ENCODE measurements at regions not wholly inside any gene's neighbourhood (a gene's known extent, or its start where the extent isn't known, plus 50 kb on each side); places are given as distances from the start of the nearest gene placed in this dataset.
"Not testable (repeated sequence)": the region's sequence is repeated elsewhere in the genome, so short reads cannot be mapped to it uniquely, and the experiment has no call there.

DNA sequence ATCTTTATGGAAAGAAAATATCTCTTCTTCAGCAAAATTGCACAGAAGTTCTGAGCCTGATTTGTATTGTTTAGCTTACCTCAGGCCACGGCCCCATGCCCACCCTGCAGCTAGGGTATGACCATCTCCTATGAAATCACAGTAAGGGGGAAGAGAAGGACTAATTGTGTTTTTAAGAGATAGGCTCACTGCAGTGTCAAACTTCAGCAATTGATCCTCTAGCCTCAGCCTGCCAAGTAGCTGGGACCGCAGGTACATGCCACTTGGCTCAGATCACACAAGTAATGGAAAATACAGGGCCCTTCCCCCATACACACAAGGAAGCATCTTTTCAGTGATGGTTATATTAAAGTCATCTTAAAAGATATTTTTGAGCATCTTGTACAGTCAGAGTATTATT, 60.0 kb downstream of the DMAC1 start:
- no peak for DNase-seq

DNA sequence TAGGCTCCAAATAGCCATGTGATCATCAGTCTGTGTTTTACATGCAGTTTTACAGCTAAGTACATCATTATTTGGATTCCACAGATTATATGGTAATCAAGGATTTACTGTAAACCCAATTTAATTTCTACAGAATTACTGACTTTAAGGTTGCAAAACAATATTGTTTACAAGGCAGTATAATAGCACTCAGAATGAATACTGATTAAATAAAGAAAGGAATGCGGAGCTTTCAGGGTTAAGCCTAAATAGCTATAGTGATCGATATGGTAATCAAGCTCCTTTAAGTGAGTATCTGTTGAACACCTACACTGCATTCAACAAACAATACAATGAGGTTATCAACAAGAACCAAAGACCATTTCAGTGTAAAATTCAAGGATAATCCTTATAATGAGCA, 64.3 kb downstream of the DMAC1 start:
- no peak for DNase-seq

DNA sequence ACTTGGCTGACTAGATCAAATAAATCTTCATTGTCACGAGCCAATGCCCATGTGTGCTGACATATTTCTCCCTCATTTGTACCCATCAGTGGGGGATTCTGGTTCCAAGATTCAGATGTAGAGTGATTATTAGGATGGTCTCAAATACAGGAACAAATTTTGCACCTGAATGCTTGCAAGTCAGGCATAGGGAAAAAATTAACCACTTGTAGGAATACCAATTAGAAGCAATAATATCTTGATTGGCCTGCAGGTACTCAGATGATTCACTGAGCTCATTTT, 69.5 kb downstream of the DMAC1 start:
- no peak for DNase-seq

DNA sequence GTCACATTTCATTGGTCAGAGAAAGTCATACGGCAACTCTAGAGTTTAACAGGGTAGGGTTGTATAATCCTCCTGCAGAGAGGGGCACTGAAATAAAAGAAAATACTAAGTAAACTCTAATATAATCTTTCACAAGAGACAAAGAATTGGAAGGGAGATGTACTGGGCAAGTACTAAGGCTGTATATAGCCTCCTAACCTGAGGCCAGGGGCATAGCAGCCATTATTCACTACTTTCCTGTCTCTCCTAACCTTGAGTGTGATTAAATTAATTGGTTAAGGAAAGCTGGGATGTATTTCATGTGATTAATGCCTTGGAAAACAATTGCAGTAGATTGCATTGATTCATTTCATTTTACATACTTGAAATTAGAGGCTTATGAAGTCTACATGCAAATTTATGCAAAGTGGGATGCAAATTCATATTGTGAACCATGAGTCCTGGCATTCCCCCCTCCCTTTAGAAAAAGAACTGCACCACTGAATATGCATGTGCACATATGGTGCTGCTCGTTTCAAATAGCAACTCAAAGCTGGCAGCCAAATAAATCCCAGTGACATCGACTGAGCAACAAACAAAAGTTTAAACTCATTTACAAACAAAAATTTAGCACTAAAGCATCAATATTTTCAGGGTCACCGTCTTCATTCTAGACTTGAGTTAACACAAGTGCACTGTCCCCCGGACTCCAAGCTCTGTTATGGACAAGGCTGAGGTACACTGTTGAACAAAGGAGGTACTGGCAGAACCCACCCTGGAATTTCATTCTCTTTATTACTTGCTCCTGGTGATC, 70.0 kb downstream of the DMAC1 start:
- no peak for DNase-seq

DNA sequence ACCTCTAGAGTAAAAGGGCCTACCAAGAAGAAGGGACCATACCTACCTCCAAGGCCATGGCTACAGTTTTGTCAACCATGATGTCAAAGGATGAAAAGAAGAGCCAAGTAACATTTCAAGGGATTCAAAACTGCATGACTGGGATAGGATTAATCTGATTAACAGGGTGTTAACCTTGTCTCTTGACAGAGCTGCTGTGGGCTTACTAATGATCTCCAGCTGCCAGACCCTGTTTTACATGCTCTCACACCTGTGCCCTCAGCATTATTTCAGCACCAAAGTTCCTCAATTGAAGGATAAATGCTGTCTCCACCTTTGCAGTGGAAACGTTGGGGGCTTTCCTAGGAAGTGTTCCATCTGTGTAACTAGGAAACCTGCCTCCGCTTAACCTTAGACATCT, 78.3 kb downstream of the DMAC1 start:
- no peak for DNase-seq

DNA sequence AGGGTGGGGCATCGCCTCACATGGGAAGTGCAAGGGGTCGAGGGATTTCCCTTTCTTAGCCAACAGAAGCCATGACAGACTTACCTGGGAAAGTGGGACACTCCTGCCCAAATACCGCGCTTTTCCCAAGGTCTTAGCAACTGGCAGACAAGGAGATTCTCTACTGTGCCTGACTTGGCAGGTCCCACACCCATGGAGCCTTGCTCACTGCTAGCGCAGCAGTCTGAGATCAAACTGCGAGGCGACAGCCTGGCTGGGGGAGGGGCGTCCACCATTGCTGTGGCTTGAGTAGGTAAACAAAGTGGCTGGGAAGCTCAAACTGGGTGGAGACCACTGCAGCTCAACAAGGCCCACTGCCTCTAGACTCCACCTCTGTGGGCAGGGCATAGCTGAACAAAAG, 86.5 kb downstream of the DMAC1 start:
- not testable (repeated sequence) for DNase-seq

DNA sequence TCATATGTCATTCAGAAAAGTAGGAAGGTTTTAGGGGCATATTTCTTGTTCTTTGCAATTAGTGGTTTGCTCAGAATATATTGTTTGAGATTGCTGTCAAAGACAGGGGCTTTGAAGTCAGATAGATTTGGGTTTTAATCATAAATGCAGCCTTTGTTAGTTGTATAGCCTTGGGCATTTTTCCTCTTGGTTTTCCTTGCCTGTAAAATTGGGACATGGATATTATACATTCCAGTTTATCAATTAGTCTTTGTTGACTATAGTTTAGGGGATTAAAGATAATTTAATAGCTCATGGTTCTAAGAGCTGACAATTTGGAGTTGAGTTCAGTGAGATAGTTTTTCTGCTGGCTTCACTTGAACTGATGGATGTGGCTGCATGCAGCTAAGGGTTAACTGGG, 88.9 kb downstream of the DMAC1 start:
- no peak for DNase-seq

DNA sequence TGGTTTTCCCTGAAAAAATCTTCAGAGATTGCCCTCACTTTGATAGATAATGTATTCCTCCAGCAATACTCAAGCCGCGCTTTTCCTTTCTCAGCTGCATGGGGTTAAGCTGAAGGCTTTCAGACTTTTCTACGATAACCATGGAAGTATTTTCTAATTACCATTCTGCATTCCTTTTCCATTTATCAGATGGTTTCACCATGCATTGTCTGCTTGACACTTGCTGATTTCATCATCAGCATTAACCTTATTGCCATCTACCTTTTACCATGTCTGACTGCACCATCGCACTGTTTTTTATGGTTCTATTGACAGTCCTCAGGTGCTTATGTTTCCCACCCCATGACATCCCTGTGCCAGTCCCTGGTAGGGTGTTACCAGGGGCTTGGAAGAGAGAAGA, 91.6 kb downstream of the DMAC1 start:
- no peak for DNase-seq

DNA sequence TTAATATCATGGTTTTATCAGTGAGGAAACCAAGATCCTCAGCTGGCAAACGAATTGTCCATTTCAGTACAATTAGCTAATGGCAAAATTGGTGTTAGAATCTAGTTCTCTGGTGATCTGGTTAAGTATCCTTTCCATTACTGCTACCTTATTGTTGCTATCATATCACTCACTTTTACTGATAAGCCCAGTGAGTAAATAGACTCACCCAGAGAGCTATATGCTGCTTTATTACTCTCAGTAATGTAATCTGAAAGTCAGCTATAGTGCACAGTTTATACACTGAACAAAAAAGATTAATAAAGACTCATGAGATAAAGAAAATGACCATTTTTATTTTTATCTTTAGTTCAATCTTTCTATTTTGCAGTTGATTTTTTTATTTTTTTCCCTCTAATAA, 95.0 kb downstream of the DMAC1 start:
- DNase-seq: no peak

DNA sequence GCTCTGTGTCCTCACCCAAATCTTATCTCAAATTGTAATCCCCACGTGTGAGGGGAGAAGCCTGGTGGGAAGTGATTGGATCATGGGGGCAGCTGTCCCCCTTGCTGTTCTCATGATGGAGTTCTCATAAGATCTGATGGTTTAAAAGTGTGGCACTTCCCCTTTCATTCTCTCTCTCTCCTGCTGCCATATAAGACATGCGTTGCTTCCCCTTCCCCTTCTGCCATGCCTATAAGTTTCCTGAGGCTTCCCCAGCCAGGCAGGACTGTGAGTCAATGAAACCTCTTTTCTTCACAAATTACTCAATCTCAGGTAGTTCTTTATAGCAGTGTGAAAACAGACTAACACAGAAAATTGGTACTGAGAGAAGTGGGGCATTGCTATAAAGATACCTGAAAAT, 107.7 kb downstream of the DMAC1 start:
- no peak for DNase-seq

DNA sequence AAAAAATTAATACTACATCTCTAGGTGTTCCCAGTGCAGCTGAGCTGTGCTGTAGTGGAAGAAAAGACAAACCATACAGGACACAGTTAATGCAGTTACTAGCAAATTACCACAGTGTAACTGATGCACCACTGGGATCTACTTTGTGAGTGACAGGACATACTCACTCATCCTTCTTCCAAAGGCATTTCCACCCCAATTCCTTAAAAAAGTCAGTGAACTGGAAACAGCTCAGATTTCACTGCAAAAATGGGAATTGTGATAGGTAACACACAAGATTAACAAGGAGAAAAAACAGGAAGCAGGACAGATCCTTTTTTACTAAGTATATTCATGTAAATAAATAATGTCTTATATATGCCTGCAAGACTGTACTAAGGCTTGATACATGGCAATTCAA, 109.6 kb downstream of the DMAC1 start:
- DNase-seq: no peak

DNA sequence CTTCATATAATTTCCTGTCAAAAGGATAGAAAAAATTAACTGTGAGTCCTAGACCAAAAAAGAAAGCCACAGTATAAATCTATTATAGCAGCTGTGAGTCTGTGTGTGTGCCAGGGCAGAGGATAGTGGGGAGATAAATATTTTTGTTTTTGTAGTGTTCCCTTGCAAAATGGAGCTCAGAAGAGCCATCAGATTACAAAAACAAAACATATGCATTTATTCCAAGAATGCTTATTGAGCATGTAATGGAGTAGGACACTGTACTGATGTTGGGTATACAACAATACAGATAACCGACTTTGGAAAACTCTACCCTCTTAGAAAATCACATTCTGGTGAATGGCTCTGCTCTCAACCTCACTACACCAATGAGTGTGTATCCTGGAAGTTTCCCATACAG, 111.0 kb downstream of the DMAC1 start:
- DNase-seq: no peak

DNA sequence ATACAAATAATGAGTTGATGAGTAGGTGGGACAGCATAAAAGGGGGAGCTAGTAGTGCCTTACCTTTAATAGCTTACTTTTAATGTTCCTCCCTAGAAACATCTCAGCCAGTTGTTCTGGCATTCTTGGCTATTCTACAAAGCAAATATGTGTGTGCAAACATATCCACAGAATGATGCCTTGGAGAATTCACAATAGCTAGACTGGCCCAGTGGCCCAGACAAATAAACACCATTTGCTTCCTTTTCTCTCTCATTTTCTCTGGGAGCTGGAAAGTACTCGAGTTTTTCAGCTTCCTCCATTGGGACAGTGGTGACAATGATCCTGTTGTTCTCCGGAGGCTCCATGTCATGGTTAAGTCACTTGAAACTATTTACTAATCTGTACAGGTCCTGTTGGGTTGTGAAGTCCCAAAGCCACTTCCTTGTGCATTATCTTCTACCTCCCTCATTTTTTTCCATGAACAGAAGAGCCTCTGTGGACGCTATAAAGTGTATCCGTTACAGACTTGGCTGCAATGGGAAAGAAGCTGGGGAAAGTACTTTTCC, 122.9 kb downstream of the DMAC1 start:
- DNase-seq: no peak

DNA sequence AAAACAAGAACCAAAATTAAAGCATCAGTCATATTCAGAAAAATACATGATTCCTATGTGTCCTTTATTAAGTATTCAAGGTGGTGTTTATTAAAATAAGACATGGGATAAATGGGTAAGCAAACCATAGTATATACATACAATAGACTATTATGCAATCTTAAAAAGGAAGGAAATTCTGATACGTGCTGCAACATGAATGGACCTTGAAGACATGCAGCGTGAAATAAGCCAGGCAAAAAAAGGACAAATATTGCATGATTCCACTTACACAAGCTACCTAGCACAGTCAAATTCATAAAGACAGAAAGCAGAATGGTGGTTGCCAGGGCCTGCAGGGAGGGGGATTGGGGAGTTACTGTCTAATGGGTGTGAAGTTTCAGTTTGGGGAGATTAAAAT, 127.7 kb downstream of the DMAC1 start:
- no peak for DNase-seq

DNA sequence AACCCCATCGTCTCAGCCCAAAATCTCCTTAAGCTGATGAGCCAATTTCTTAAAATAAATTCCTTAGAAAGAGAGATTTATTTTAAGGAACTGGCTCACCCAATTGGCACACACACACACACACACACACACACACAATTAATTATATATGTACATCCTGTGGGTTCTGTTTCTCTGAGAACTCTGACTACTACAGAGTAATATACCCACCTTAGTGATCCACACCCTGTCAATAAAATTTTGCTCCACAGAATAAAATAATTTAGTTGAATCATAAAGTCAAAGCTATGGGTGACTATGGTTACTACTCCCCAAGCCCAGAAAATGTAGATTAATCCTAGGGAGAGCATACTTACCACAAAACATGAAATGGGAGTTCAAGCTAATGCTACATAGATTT, 131.0 kb downstream of the DMAC1 start:
- DNase-seq: no peak

DNA sequence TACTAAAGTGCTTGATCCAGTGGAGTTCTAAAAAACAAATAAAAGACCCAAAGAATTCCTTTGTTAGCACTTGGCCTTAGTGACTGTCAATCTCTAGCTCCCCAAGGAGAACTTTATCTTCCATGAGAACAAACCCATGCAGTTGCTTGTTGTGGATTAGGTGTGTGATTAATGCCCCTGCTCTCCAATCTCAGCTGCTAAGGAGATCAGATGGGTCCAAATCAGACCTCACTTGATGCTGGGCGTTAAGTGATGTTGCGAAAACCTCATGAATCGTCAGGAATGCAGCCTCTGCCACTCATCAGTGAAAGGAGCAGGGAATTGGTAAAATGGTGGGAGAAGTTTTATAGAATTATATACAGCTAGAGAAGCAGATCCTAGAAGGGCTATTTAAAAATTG, 133.7 kb downstream of the DMAC1 start:
- DNase-seq: no peak

DNA sequence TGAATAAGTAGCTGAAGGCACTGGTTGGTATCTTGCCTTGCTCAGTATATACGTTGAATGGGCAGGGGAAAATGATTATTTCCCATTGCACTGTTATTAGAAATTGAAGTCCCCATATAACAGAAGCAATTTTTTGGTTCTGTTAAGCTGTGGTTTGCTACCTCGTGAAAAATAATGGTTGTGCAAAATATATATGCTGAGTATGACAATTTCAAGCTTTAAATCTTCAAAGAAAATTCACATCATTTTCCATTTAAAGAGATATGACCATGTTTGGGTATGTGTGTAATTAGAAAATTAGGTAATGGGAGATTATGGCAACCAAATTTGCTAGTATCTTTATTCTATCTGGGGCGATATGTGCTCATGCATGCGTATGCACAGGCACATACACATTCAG, 139.8 kb downstream of the DMAC1 start:
- no peak for DNase-seq

DNA sequence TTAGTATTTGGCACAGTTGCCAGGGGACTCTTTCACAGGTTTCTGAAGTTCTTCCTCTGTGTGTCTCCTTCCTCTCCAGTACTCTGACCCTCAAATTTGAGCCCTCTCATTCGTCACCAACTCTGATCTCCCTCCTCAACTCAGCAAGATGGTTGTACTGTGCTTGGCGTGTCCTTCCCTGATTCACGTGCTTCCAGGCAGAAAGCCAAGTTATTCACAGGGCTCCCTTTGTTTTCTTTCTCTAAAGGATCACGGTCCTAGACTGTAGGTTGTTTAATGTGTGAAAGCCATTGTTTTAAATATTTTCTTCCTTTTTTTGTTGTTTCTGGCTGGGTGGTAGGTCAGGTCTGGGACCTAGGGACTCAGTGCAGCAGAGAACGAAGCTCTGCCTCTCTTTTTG, 142.9 kb downstream of the DMAC1 start:
- DNase-seq: peak; percentile 1

DNA sequence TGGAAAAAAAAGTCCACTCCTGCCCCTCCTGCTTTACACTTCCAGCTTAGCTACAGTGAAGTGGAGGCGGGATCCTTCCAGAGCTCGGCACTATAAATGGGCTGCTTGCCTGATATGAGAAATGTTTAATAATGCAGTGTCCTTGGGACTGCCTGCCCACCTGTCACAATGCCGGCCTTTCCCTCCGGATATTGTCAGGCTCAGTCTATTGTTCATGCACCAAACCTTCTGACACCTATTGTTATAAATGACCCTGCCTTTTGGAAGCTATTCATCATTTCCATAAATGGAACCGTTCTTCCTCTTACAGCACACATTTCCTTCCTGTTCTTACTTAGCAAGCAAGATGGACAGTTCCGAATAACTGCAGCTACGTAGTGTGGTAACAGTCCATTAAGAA, 146.3 kb downstream of the DMAC1 start:
- no peak for DNase-seq

DNA sequence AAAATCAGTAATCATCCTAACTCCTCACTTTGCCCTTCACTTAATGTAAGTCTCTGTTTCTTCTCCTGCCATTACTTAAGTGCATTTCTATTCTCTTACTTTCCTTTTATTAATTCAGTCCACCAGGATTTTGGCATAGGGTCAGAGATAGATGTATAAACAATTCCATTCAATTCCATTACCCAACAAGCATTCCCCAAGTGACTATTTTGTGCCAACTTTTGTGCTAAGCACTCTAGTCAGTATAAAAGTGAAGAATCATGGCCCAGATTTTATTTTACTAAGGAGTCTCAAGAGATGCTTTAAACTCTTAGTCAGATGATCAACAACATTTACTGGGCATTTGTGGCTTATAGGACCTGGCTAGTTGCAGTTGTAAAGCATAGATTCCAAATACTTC, 159.3 kb downstream of the DMAC1 start:
- DNase-seq: no peak

DNA sequence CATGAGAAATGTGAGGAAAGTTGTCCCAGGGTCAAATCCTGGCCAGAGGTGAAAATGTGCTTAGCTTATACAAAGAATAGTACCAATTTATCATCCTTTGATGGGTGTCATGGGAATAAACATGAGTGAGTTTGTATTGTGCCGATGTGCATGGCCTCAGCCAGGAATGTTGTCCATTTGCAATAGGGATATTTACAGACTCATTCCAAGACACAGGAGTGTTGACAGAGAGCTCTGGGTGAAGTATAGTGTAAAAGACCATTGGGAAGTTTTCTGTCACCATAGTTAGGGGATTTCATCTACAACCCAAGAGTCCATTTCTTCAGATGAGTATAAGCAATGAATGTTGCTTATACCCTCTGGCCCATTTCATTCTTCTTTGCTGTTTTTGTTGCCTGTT, 160.1 kb downstream of the DMAC1 start:
- DNase-seq: no peak

DNA sequence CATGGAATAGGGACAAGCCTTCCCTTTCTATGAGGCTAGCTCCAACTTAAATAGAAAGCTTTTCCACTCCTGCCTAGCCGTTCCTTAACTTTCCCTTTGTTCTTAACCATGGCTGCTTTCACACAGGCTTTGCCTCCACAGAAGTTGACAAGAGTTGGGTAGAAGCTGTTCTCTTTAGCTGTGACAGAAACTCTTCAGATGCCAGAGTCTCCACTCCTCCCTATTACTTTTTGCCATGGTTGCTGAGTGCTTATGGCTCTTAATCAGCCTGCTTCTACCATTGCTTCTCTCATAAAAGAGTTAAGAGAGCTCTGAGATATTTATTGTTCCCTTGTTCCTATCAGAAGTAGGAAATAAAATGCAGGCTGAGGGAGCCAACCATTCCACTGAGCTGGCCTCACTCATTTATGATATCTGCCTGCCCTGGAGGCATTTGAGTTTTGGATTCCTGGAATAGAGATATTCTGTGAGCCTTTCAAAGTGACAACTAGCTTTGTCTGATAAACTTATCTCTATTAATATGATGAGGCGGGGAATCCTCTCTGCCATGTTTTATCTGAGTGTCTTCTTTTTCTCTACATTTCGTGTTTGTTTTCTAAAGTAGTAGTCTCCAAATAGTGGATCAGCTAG, 162.6 kb downstream of the DMAC1 start:
- no peak for DNase-seq

DNA sequence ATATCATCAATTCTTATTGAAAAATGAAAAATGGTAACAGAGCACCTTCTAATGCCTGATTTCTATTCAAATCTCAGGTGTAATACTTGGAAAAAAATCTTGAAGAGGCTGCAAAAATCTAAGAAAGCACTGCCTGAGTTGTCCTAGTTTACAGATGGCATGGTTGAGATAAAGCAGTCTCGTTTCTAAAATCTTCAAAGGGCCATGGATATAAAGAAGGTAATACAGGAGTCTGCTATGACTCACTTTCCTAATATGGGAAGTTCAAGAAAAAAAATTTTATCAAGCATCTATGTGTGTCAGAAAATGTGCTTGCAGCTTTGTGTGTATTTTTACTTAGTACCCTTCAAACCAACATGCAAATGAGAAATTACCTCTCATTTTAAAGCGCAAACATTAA, 163.3 kb downstream of the DMAC1 start:
- no peak for DNase-seq

DNA sequence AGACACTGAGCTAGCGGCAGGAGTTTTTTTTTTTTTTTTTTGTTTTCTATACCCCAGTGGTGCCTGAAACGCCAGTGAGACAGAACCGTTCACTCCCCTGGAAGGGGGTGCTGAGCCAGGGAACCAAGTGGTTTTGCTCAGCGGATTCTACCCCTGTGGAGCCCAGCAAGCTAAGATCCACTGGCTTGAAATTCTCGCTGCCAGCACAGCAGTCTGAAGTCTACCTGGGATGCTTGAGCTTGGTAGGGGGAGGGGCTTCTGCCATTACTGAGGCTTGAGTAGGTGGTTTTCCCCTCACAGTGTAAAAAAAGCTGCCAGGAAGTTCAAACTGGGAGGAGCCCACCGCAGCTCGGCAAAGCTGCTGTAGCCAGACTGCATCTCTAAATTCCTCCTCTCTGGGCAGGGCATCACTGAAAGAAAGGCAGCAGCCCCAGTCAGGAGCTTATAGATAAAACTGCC, 173.0 kb downstream of the DMAC1 start:
- DNase-seq: not testable (repeated sequence)

DNA sequence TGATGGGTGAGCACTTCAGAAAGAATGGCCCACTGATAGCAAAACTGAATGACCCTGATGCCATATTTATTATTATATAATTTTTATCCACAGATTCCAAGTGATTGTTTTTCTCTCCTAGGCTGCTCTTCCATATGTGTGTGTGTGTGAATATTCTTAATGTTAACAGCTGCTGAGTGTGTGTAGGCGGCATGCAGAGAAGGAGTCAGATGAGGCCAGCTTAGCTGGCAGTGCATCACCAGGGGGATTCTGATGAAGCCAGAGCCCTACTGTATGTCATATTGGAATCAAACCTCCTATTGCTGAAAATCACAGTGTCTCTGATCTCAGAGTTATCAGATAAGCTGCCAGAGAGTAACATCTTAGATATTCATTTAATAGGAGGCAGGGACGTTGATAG, 177.1 kb downstream of the DMAC1 start:
- no peak for DNase-seq
